ENCODE measurements at regions not wholly inside any gene's neighbourhood (a gene's known extent, or its start where the extent isn't known, plus 50 kb on each side); places are given as distances from the start of the nearest gene placed in this dataset.

DNA sequence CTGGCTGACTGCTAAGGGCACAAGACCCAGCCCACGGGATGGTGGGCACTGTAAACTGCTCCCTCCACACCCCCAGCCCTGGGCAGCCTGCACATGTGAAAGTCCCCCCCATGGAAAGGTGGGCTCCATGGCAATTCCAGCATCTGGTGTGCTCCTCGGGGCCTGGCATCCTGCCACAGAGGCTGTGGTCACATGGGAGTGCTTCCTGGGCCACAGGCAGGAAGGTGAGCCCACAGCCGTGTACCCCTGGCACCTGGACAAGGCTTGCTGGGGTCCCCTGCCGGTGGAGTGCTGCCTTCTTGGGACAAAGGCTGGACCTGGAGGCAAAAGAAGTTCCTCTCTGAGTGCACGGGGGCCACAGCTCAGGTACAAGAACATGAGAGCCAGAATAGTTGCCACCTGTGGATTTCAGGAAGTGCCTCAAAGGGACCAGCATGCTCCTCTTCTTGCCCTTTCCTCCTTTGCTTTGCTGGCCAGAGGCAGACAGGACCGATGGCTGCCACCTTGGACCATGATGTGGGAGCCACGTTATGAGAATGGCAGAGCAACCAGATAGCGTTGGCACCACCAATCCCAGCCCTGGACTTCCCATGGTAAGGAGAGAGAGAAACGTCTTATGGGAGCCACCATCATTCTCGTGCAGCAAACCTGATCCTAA is 120.2 kb upstream of the MLN start:
- DNase-seq, result no peak

GRCh38 chr6:33921745-33922144 is 117.9 kb upstream of the MLN start:
- DNase-seq, result no peak

- no peak for DNase-seq
These were observed 114.4 kb upstream of the MLN start for GRCh38 chr6:33918175-33918695.

GRCh38 chr6:33915134-33915533 is 111.3 kb upstream of the MLN start:
- DNase-seq, result no peak

- no peak for DNase-seq
These were observed 110.8 kb upstream of the MLN start for GRCh38 chr6:33914645-33915044.

DNA sequence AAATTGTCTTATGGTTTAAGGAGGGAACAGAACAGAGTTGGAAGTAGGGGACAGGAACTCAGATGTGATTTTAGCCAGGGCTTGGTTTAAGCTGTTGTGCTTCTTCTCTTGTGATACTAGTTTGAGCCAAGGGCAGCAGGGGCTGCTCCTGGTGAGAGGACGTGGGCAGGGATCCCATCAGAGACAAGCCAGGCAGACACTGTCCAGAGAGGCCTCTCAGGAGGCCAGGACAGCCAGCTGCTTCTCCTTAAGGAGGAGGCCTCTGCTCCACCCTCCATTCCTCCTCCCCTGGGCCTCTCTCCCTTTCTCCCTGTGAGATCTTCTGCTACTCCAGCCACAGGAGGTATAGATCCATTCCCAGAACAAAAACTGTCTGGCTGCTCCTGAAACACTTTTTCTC is 108.4 kb upstream of the MLN start:
- no peak for DNase-seq

DNA sequence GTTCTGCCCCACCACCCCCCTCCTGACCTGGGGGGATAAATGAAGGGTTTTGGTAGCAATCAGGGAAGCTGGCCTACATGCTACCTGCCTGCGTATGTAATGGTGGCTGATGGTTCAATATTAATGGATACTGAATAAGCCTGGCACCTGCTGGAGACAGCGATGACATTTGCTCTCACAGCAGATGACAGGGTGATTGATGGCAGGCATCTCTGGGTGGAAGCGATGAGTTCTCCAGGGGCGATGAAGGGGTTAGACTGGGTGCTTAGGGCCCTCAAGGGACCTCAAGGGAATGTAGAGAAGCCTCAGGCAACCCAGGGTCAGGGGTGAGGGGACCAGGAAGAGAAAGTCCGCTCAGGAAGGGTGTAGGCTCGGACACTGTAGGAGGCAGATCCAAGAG is 107.7 kb upstream of the MLN start:
- no peak for DNase-seq

DNA sequence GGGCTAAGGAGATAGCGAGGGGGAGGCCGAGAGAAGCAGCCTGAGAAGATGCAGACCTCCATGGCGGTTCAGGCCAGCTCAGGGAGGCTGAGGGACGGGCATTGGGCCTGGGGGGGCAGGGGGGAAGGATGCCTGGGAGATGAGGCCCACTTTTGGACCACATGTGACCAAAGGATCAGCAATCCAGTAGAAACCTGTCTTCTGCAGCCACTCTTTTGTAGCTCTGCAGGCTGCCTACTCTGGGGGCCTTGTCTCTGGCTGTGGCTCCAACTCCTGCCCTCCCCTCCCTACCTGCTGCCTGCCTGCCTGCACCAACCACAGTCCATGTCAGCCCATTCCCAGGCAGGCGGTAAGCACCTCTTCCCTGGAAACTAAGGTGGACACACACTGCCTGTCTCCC is 106.8 kb upstream of the MLN start:
- DNase-seq, result no peak

- no peak for DNase-seq
These were observed 105.9 kb upstream of the MLN start for GRCh38 chr6:33909737-33910136.

- DNase-seq, result no peak
These were observed 104.2 kb upstream of the MLN start for GRCh38 chr6:33908025-33908424.

- DNase-seq, result no peak
These were observed 103.4 kb upstream of the MLN start for GRCh38 chr6:33907227-33907626.

DNA sequence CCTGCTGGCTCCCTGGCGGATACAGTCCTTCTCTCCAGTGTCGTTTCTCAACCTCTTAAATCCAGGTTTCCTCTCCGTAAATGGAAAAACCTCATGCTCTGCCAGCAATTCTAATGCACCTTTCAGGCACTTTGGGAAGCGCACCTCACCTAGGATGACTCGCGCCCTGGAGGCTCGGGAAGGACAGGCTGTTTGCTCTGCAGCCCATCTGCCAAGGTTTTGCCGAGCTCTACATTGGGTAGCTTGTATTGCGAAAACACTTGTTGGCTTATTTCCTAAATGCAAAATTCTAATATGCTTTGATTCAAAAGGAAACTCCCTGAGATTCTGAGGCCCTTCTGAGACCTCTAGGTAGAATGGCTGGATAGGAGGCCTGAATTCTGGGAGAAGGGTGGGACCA is 102.6 kb upstream of the MLN start:
- no peak for DNase-seq

GRCh38 chr6:33905071-33905609 is 101.3 kb upstream of the MLN start:
- no peak for DNase-seq

DNA sequence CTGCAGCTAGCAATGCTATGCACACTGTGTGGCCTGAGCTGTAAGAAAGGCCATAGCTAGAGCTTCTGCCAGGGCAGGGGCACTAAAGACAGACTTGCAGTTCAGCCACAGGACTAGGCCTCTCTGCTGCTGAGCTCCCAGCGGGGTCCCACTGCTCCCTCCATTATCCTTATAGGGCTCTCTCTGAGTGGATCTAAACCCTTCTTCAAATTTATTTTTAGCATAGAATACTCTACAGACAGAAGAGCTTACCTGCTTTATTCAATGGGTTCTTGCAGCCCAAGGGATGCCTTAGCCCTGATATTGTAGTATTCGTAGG is 100.9 kb upstream of the MLN start:
- no peak for DNase-seq

GRCh38 chr6:33904050-33904746 is 100.4 kb upstream of the MLN start:
- no peak for DNase-seq

- no peak for DNase-seq
These were observed 99.8 kb upstream of the MLN start for GRCh38 chr6:33903579-33903978.

- no peak for DNase-seq
These were observed 98.7 kb upstream of the MLN start for GRCh38 chr6:33902457-33902853.

DNA sequence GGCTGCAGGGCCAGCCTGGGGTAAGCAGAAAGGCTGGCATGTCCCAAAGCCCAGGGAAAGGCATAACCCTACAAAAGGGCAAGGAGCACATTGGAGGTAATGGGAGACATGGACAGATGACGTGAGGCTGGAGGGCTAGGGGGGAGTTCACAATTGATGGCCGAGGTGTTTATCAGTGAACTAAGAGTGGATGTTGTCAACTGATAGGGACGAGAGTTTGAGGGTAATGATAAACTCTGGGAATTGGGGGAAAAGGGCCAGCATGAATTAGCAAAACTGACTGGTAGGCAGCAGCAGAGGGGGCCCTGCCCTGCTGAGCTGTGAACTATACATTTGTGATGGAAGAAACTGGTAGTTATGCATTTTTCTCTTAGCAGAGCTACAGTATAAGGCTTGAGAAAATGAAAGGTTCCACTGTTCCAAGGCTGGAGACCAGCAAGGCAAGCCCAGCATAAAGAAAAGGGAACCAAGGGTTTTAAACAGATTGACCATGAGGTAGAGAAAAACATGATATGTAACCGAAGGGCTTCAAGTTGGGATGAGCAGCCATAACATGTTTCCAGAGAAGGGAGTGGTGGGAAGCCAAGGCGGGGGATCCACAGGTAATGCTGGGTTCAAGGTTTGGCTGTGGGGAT is 98.1 kb upstream of the MLN start:
- no peak for DNase-seq

GRCh38 chr6:33898771-33899170 is 95.0 kb upstream of the MLN start:
- DNase-seq, result no peak

GRCh38 chr6:33897189-33897780 is 93.5 kb upstream of the MLN start:
- DNase-seq, result no peak

GRCh38 chr6:33896391-33897188 is 92.8 kb upstream of the MLN start:
- DNase-seq, result no peak

DNA sequence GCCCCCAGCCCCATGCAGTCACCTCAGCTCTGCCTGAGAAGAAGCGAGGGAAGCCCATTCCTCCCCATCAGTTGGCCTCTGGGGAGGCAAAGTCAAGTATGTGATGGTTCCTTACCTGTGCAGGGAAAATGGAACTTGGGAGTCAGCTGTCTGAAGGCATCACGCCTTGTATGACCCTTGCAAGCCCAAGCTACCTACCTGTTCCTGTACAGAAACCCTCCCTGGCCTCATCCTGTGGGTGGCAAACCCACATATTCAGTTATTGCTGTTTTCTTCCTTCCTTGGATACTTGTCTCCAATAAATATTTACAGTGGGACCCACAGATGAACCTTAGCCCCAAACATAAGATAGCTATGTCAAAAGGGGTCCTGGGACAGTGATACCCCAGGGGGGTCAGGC is 92.2 kb upstream of the MLN start:
- no peak for DNase-seq

Data from skin of body (tissue), 1 donor.